Liver (tissue), 8 donors: ENCODE measurements at regions not wholly inside any gene's neighbourhood (a gene's known extent, or its start where the extent isn't known, plus 50 kb on each side); places are given as distances from the start of the nearest gene placed in this dataset.

Source experiments
- DNase-seq: peaks from one replicate; pipeline ENCODE4 v3.0.0-alpha.2; 2017; ENCODE audit warnings: low spot score
- H3K27ac ChIP-seq, 2 donors: one replicate each; pipeline ENCODE4 v1.7.0; 2013; ENCODE audit warnings: inconsistent platforms in 2 of 2, low read length in 2 of 2, control low read depth in 1 of 2, low read depth in 1 of 2, mild to moderate bottlenecking in 1 of 2
- H3K27me3 ChIP-seq, 4 donors: one replicate each; pipeline versions ENCODE4 v1.6.1 to v1.7.0; 2013; ENCODE audit warnings: low read length in 3 of 4, inconsistent platforms in 1 of 4, mild to moderate bottlenecking in 1 of 4, moderate library complexity in 1 of 4; ENCODE audit not compliant: control insufficient read depth in 4 of 4, insufficient read depth in 4 of 4
- H3K36me3 ChIP-seq, 4 donors: one replicate each; pipeline versions ENCODE4 v1.6.1 to v1.7.0; 2013; ENCODE audit warnings: low read length in 3 of 4, mild to moderate bottlenecking in 3 of 4, low read depth in 1 of 4, moderate library complexity in 1 of 4; ENCODE audit not compliant: control insufficient read depth in 4 of 4, insufficient read depth in 3 of 4
- H3K4me1 ChIP-seq, 4 donors: one replicate each; pipeline versions ENCODE4 v1.6.1 to v1.7.0; 2013; ENCODE audit warnings: low read length in 3 of 4, mild to moderate bottlenecking in 3 of 4, moderate library complexity in 1 of 4; ENCODE audit not compliant: control insufficient read depth in 4 of 4, insufficient read depth in 4 of 4
- H3K4me3 ChIP-seq, 3 donors: one replicate each; pipeline versions ENCODE4 v1.6.1 to v1.7.0; 2013; ENCODE audit warnings: low read length in 3 of 3, control low read depth in 1 of 3, low read depth in 1 of 3, mild to moderate bottlenecking in 1 of 3
- H3K9ac ChIP-seq, 2 donors: one replicate each; pipeline ENCODE4 v1.7.0; 2013; ENCODE audit warnings: low read length in 2 of 2, mild to moderate bottlenecking in 2 of 2, moderate library complexity in 2 of 2, control low read depth in 1 of 2, low read depth in 1 of 2
- H3K9me3 ChIP-seq, 4 donors: one replicate each; pipeline versions ENCODE4 v1.6.1 to v1.7.0; 2013; ENCODE audit warnings: low read length in 3 of 4; ENCODE audit not compliant: control insufficient read depth in 4 of 4
- ATF3 ChIP-seq: IDR thresholded peaks from 2 replicates; pipeline ENCODE4 v1.6.1; 2016; ENCODE audit warnings: antibody characterized with exemption
- CTCF ChIP-seq: fragments of 150-350 bp; IDR thresholded peaks from 2 replicates; pipeline ENCODE4 v1.5.1; 2017; ENCODE audit warnings: improper control_type of control experiment, low read depth, low read length; ENCODE audit not compliant: missing input control
- EGR1 ChIP-seq, 2 donors: IDR thresholded peaks; 2 replicates each; pipeline ENCODE4 v1.6.1; 2016 to 2018; ENCODE audit warnings: antibody characterized with exemption in 2 of 2, low read depth in 2 of 2
- FOXA1 ChIP-seq: IDR thresholded peaks from 2 replicates; pipeline ENCODE4 v1.6.1; 2016; ENCODE audit warnings: antibody characterized with exemption
- FOXA2 ChIP-seq: IDR thresholded peaks from 2 replicates; pipeline ENCODE4 v1.6.1; 2016; ENCODE audit warnings: antibody characterized with exemption
- GABPA ChIP-seq, 2 donors: IDR thresholded peaks in 1 of 2; conservative IDR thresholded peaks in 1 of 2; 2 replicates each; pipeline ENCODE4 v1.6.1; 2016; ENCODE audit warnings: antibody characterized with exemption in 2 of 2, mild to moderate bottlenecking in 1 of 2, moderate library complexity in 1 of 2
- HNF4A ChIP-seq, 2 donors: conservative IDR thresholded peaks; 2 replicates each; pipeline ENCODE4 v1.6.1; 2016; ENCODE audit warnings: antibody characterized with exemption in 2 of 2, mild to moderate bottlenecking in 2 of 2
- HNF4G ChIP-seq: IDR thresholded peaks from 2 replicates; pipeline ENCODE4 v1.6.1; 2016; ENCODE audit warnings: antibody characterized with exemption
- JUND ChIP-seq, 2 donors: IDR thresholded peaks; 2 replicates each; pipeline ENCODE4 v1.6.1; 2016; ENCODE audit warnings: antibody characterized with exemption in 2 of 2
- MAX ChIP-seq: IDR thresholded peaks from 2 replicates; pipeline ENCODE4 v1.6.1; 2016; ENCODE audit warnings: antibody characterized with exemption
- NR2F2 ChIP-seq: IDR thresholded peaks from 2 replicates; pipeline ENCODE4 v1.6.1; 2016; ENCODE audit warnings: antibody characterized with exemption
- RAD21 ChIP-seq, 2 donors: IDR thresholded peaks; 2 replicates each; pipeline ENCODE4 v1.6.1; 2016; ENCODE audit warnings: antibody characterized with exemption in 2 of 2, mild to moderate bottlenecking in 2 of 2
- REST ChIP-seq: IDR thresholded peaks from 2 replicates; pipeline ENCODE4 v1.6.1; 2016; ENCODE audit warnings: antibody characterized with exemption, mild to moderate bottlenecking
- RXRA ChIP-seq, 2 donors: IDR thresholded peaks; 2 replicates each; pipeline ENCODE4 v1.6.1; 2017 to 2018; ENCODE audit warnings: antibody characterized with exemption in 2 of 2, mild to moderate bottlenecking in 1 of 2
- SP1 ChIP-seq: IDR thresholded peaks from 2 replicates; pipeline ENCODE4 v1.6.1; 2018; ENCODE audit warnings: antibody characterized with exemption, mild to moderate bottlenecking
- TAF1 ChIP-seq: conservative IDR thresholded peaks from 2 replicates; pipeline ENCODE4 v1.6.1; 2016; ENCODE audit warnings: antibody characterized with exemption, mild to moderate bottlenecking
- YY1 ChIP-seq: IDR thresholded peaks from 2 replicates; pipeline ENCODE4 v1.6.1; 2016; ENCODE audit warnings: antibody characterized with exemption, mild to moderate bottlenecking
- ZBTB33 ChIP-seq: IDR thresholded peaks from 2 replicates; pipeline ENCODE4 v1.6.1; 2016; ENCODE audit warnings: antibody characterized with exemption
- WGBS: extraction: QIAGEN DNeasy Blood & Tissue Kit; methylation state at CpG from one replicate; pipeline ENCODE4 v1.1.7; 2013; 5-methylcytosine and 5-hydroxymethylcytosine counted together
- donor health status: healthy.
- donor health status: healthy.
- donor health status: healthy.
- donor health status: healthy.
- donor health status: healthy.

- no peak overlapping the region for H3K9ac ChIP-seq
- WGBS, result 87% methylated on average over 3 of the region's 3 CpGs
- no peaks in the 10 kb centered on the region for H3K9me3 ChIP-seq
- H3K27ac ChIP-seq, result no peak overlapping the region
- H3K27me3 ChIP-seq, result no peaks in the 10 kb centered on the region
- H3K4me1 ChIP-seq, result no peaks in the 10 kb centered on the region
- TF ChIP-seq FOXA1, result no peak
- TF ChIP-seq FOXA2, result no peak
- TF ChIP-seq MAX, result no peak
- TF ChIP-seq YY1, result no peak
- no peak for TF ChIP-seq SP1
- no peak for TF ChIP-seq JUND (IDR thresholded peaks at IDR 0.05)
- no peak for TF ChIP-seq HNF4A (conservative IDR thresholded peaks at IDR 0.05)
- no peak for TF ChIP-seq RAD21 (IDR thresholded peaks at IDR 0.05)
- no peak for TF ChIP-seq ZBTB33
- no peak for TF ChIP-seq ATF3
- no peak for TF ChIP-seq GABPA (IDR thresholded peaks at IDR 0.05 in 1 of 2, conservative IDR thresholded peaks at IDR 0.05 in 1 of 2)
- no peak for TF ChIP-seq TAF1
- no peak for TF ChIP-seq CTCF
- no peak for TF ChIP-seq EGR1 (IDR thresholded peaks at IDR 0.05; ENCODE audit: low read depth in 2 of 2)
- no peak for TF ChIP-seq HNF4G
- no peak for TF ChIP-seq RXRA (IDR thresholded peaks at IDR 0.05)
- no peak for TF ChIP-seq NR2F2
- TF ChIP-seq REST, result no peak
- DNase-seq, result no peak
- no peaks in the 10 kb centered on the region for H3K36me3 ChIP-seq
- no peak overlapping the region for H3K4me3 ChIP-seq
These were observed 752.8 kb upstream of the ADAMTS16 start for GRCh38 chr5:4387290-4387689.

- H3K9me3 ChIP-seq, result peaks cover 0 to 3% (median 0%) of the 10 kb centered on the region in 4 donors
- no peaks in the 10 kb centered on the region for H3K36me3 ChIP-seq
- no peaks in the 10 kb centered on the region for H3K4me1 ChIP-seq
- no peak overlapping the region for H3K4me3 ChIP-seq
- H3K9ac ChIP-seq, result no peak overlapping the region
- no peak overlapping the region for H3K27ac ChIP-seq
- no peaks in the 10 kb centered on the region for H3K27me3 ChIP-seq
- 44% methylated on average over 2 of the region's 2 CpGs for WGBS
- no peak for DNase-seq
- TF ChIP-seq SP1 (no peak), ZBTB33 (no peak), HNF4A (conservative IDR thresholded peaks at IDR 0.05) (no peak), NR2F2 (no peak), REST (no peak), RAD21 (IDR thresholded peaks at IDR 0.05) (no peak), RXRA (IDR thresholded peaks at IDR 0.05) (no peak), GABPA (IDR thresholded peaks at IDR 0.05 in 1 of 2, conservative IDR thresholded peaks at IDR 0.05 in 1 of 2) (no peak), MAX (no peak), FOXA1 (no peak), EGR1 (IDR thresholded peaks at IDR 0.05; ENCODE audit: low read depth in 2 of 2) (no peak)
These were observed 744.4 kb upstream of the ADAMTS16 start for GRCh38 chr5:4395752-4396151.
